Ramos (cell line): ENCODE measurements at regions not wholly inside any gene's neighbourhood (a gene's known extent, or its start where the extent isn't known, plus 50 kb on each side); places are given as distances from the start of the nearest gene placed in this dataset.

Experiments used
- in situ Hi-C: fragments of 300-500 bp; cut with MboI; formaldehyde crosslinking; loops from one replicate; pipeline ENCODE4 v1.14.3; 2022; ENCODE audit warnings: low sequenced_read_pairs; ENCODE audit not compliant: unreplicated experiment

- in situ Hi-C loops: no loop called here
These were observed 190.0 kb downstream of the MZT1 start for GRCh38 chr13:72537395-72537780.

GRCh38 chr13:72536714-72537394 lies 190.6 kb downstream of the MZT1 start:
- in situ Hi-C loops: no loop called here

- in situ Hi-C loops: no loop called here
These were observed 192.3 kb downstream of the MZT1 start for GRCh38 chr13:72534951-72535640.

GRCh38 chr13:72530471-72530870 lies 197.0 kb downstream of the MZT1 start:
- in situ Hi-C loops: no loop called here

- in situ Hi-C loops: no loop called here
These were observed 200.1 kb downstream of the MZT1 start for GRCh38 chr13:72527333-72527732.

GRCh38 chr13:72523593-72523992 lies 203.8 kb downstream of the MZT1 start:
- in situ Hi-C loops: no loop called here

GRCh38 chr13:72523049-72523448 lies 204.4 kb downstream of the MZT1 start:
- in situ Hi-C loops: no loop called here

GRCh38 chr13:72521940-72522661 lies 205.3 kb downstream of the MZT1 start:
- in situ Hi-C loops: no loop called here

GRCh38 chr13:72514146-72514545 lies 213.3 kb downstream of the MZT1 start:
- in situ Hi-C loops: no loop called here

- in situ Hi-C loops: no loop called here
These were observed 219.0 kb downstream of the MZT1 start for GRCh38 chr13:72508392-72508791.

- in situ Hi-C loops: no loop called here
These were observed 219.8 kb downstream of the MZT1 start for GRCh38 chr13:72507416-72508199.

- in situ Hi-C loops: no loop called here
These were observed 220.7 kb downstream of the MZT1 start for GRCh38 chr13:72506706-72507105.

- in situ Hi-C loops: no loop called here
These were observed 222.1 kb downstream of the MZT1 start for GRCh38 chr13:72505376-72505775.

GRCh38 chr13:72504131-72504841 lies 223.1 kb downstream of the MZT1 start:
- in situ Hi-C loops: no loop called here

GRCh38 chr13:72500851-72501250 lies 226.6 kb downstream of the MZT1 start:
- in situ Hi-C loops: no loop called here

- in situ Hi-C loops: no loop called here
These were observed 231.7 kb downstream of the MZT1 start for GRCh38 chr13:72495681-72496080.

- in situ Hi-C loops: no loop called here
These were observed 237.7 kb downstream of the MZT1 start for GRCh38 chr13:72489751-72490150.

- in situ Hi-C loops: no loop called here
These were observed 254.1 kb downstream of the MZT1 start for GRCh38 chr13:72473321-72473720.

GRCh38 chr13:72469906-72470305 lies 257.5 kb downstream of the MZT1 start:
- in situ Hi-C loops: no loop called here

- in situ Hi-C loops: no loop called here
These were observed 263.9 kb downstream of the MZT1 start for GRCh38 chr13:72463561-72463960.
